Fibroblast of lung (primary cell): ENCODE measurements at regions not wholly inside any gene's neighbourhood (a gene's known extent, or its start where the extent isn't known, plus 50 kb on each side); places are given as distances from the start of the nearest gene placed in this dataset.

ENCODE experiments used
- CTCF ChIP-seq, 2 donors: IDR thresholded peaks in 1 of 2; conservative IDR thresholded peaks in 1 of 2; 1 replicate in 1 of 2; 2 replicates in 1 of 2; pipeline ENCODE4 v1.5.1; 2011 to 2012; ENCODE audit warnings: low read length in 2 of 2, control low read depth in 1 of 2, inconsistent platforms in 1 of 2, low read depth in 1 of 2, mild to moderate bottlenecking in 1 of 2
- EZH2 ChIP-seq: IDR thresholded peaks from 2 replicates; pipeline ENCODE4 v1.5.1; 2012; ENCODE audit warnings: low read length, control low read depth, mild to moderate bottlenecking; ENCODE audit errors: missing control alignments

DNA sequence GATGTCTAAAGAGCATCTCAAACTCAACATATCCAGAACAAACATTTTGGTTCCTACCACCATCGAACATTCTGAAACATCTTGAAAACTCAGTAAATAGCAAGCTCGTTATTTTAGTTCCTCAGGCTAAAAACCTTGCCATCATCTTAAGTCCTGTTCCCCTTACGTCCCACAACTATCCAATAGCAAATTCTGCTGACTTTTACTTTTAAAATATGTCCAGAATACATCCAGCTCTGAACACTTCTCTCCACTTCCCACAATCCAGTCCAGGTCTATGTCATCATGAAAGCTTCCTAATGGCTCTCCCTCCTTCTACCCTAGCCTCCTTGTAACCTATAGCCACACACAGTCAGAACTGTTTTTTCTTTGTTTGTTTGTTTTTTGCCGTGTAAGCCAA is 279.9 kb downstream of the IPO8 start:
- no peak for TF ChIP-seq CTCF (conservative IDR thresholded peaks at IDR 0.05 in 1 of 2, IDR thresholded peaks at IDR 0.05 in 1 of 2; ENCODE audit: low read depth in 1 of 2, low read length in 2 of 2)
- no peak for TF ChIP-seq EZH2
